Neural cell (in vitro differentiated cells): ENCODE measurements at regions not wholly inside any gene's neighbourhood (a gene's known extent, or its start where the extent isn't known, plus 50 kb on each side); places are given as distances from the start of the nearest gene placed in this dataset.

Experiments used
- H2AFZ ChIP-seq: fragments of 200-600, 300-800 bp; sonication (generic), shearing (Covaris generic); 2 replicates; pipeline ENCODE4 v1.6.0; 2014; ENCODE audit warnings: low read depth, mild to moderate bottlenecking, antibody characterized with exemption, low read length, moderate library complexity
- H3F3A ChIP-seq: fragments of 200-600 bp; shearing (Covaris generic); 2 replicates; pipeline ENCODE4 v1.6.1; 2016; ENCODE audit warnings: mild to moderate bottlenecking, moderate library complexity, mixed read lengths, antibody characterized with exemption, low read length; ENCODE audit not compliant: insufficient read depth, poor library complexity, severe bottlenecking
- H3K27ac ChIP-seq: fragments of 200-600, 300-800 bp; sonication (generic), shearing (Covaris generic); 2 replicates; pipeline ENCODE4 v1.5.1; 2014; ENCODE audit warnings: mild to moderate bottlenecking, low read length, moderate library complexity
- H3K27me3 ChIP-seq: fragments of 300-800, 200-600 bp; sonication (generic), shearing (Covaris generic); 2 replicates; pipeline ENCODE4 v1.6.0; 2014; ENCODE audit warnings: mild to moderate bottlenecking, low read depth, low read length, moderate library complexity; ENCODE audit not compliant: insufficient read depth
- H3K36me3 ChIP-seq: fragments of 300-800, 200-600 bp; sonication (generic), shearing (Covaris generic); 2 replicates; pipeline ENCODE4 v1.5.1; 2014; ENCODE audit warnings: mild to moderate bottlenecking, antibody characterized with exemption, low read length, moderate library complexity; ENCODE audit not compliant: insufficient read depth
- H3K4me2 ChIP-seq: fragments of 300-800, 200-600 bp; sonication (generic), shearing (Covaris generic); 2 replicates; pipeline ENCODE4 v1.6.0; 2014; ENCODE audit warnings: mild to moderate bottlenecking, low read length
- H3K4me3 ChIP-seq: fragments of 300-800, 200-600 bp; sonication (generic), shearing (Covaris generic); 2 replicates; pipeline ENCODE4 v1.5.1; 2014; ENCODE audit warnings: mild to moderate bottlenecking, low read length, moderate library complexity
- H3K79me2 ChIP-seq: fragments of 200-600 bp; shearing (Covaris generic); replicated peaks from 2 replicates; pipeline ENCODE4 v1.6.0; 2014; ENCODE audit warnings: mild to moderate bottlenecking, low read length, moderate library complexity; ENCODE audit not compliant: insufficient read depth
- H3K9ac ChIP-seq: fragments of 300-800, 200-600 bp; sonication (generic), shearing (Covaris generic); 2 replicates; pipeline ENCODE4 v1.6.1; 2016; ENCODE audit warnings: mild to moderate bottlenecking, low read length, mixed read lengths
- H3K9me2 ChIP-seq: fragments of 200-600 bp; shearing (Covaris generic); 2 replicates; pipeline ENCODE4 v1.6.1; 2016; ENCODE audit warnings: mild to moderate bottlenecking, low read length, mixed read lengths; ENCODE audit not compliant: insufficient read depth
- H3K9me3 ChIP-seq: fragments of 200-600, 300-800 bp; sonication (generic), shearing (Covaris generic); 2 replicates; pipeline ENCODE4 v1.6.1; 2016; ENCODE audit warnings: mild to moderate bottlenecking, mixed run types, low read length, moderate library complexity, mixed read lengths
- H4K20me1 ChIP-seq: fragments of 200-600 bp; shearing (Covaris generic); 2 replicates; pipeline ENCODE4 v1.6.1; 2016; ENCODE audit warnings: mild to moderate bottlenecking, mixed run types; ENCODE audit not compliant: insufficient read depth
- CTCF ChIP-seq: fragments of 450-650 bp; IDR thresholded peaks from 2 replicates; pipeline ENCODE4 v1.5.1; 2014; ENCODE audit warnings: antibody characterized with exemption, mild to moderate bottlenecking, moderate library complexity; ENCODE audit not compliant: poor library complexity, severe bottlenecking
- EP300 ChIP-seq: fragments of 450-650 bp; conservative IDR thresholded peaks from 2 replicates; pipeline ENCODE4 v1.6.1; 2014; ENCODE audit warnings: antibody characterized with exemption, mild to moderate bottlenecking, moderate library complexity; ENCODE audit not compliant: poor library complexity, severe bottlenecking
- EZH2 ChIP-seq: fragments of 200-600, 300-800 bp; shearing (Covaris generic), sonication (generic); IDR thresholded peaks from 2 replicates; pipeline ENCODE4 v1.6.1; 2014; ENCODE audit warnings: antibody characterized with exemption, low read length, borderline replicate concordance, mild to moderate bottlenecking; ENCODE audit not compliant: insufficient read depth, poor library complexity, severe bottlenecking
- MXI1 ChIP-seq: fragments of 450-650 bp; conservative IDR thresholded peaks from 2 replicates; pipeline ENCODE4 v1.6.1; 2014; ENCODE audit warnings: antibody characterized with exemption, mild to moderate bottlenecking; ENCODE audit not compliant: poor library complexity, severe bottlenecking
- POLR2AphosphoS5 ChIP-seq: IDR thresholded peaks from 2 replicates; pipeline ENCODE4 v1.6.1; 2012
- RAD21 ChIP-seq: fragments of 450-650 bp; conservative IDR thresholded peaks from 2 replicates; pipeline ENCODE4 v1.6.1; 2014; ENCODE audit warnings: antibody characterized with exemption, mild to moderate bottlenecking, moderate library complexity
- REST ChIP-seq: IDR thresholded peaks from 2 replicates; pipeline ENCODE4 v1.6.1; 2012; ENCODE audit warnings: borderline replicate concordance
- SMC3 ChIP-seq: fragments of 450-650 bp; conservative IDR thresholded peaks from 2 replicates; pipeline ENCODE4 v1.6.1; 2014; ENCODE audit warnings: antibody characterized with exemption, mild to moderate bottlenecking, moderate library complexity; ENCODE audit not compliant: poor library complexity
- TAF1 ChIP-seq: IDR thresholded peaks from 2 replicates; pipeline ENCODE4 v1.6.1; 2012; ENCODE audit warnings: low read depth

GRCh38 chr9:99383536-99383935 is 161.5 kb downstream of the SEC61B start:
- H3K79me2 ChIP-seq: no peaks in the 10 kb centered on the region
- no peak overlapping the region for H3K4me3 ChIP-seq
- H3F3A ChIP-seq: no peaks in the 10 kb centered on the region
- no peak overlapping the region for H3K4me2 ChIP-seq
- H2AFZ ChIP-seq: no peak overlapping the region
- H3K36me3 ChIP-seq: no peaks in the 10 kb centered on the region
- H3K27ac ChIP-seq: no peak overlapping the region
- no peaks in the 10 kb centered on the region for H4K20me1 ChIP-seq
- H3K27me3 ChIP-seq: no peaks in the 10 kb centered on the region
- TF ChIP-seq EZH2: no peak
- no peak for TF ChIP-seq TAF1
- no peak for TF ChIP-seq CTCF
- no peak for TF ChIP-seq REST
- TF ChIP-seq RAD21: no peak
- TF ChIP-seq POLR2AphosphoS5: no peak
- TF ChIP-seq EP300: no peak
- no peak for TF ChIP-seq SMC3
- no peak for TF ChIP-seq MXI1
- H3K9me3 ChIP-seq: no peaks in the 10 kb centered on the region
- H3K9ac ChIP-seq: no peak overlapping the region
- no peaks in the 10 kb centered on the region for H3K9me2 ChIP-seq

- H3K4me2 ChIP-seq: no peak overlapping the region
- H3K36me3 ChIP-seq: no peaks in the 10 kb centered on the region
- H2AFZ ChIP-seq: no peak overlapping the region
- no peak overlapping the region for H3K27ac ChIP-seq
- no peaks in the 10 kb centered on the region for H3K79me2 ChIP-seq
- TF ChIP-seq RAD21 (no peak), CTCF (no peak), SMC3 (no peak), POLR2AphosphoS5 (no peak), REST (no peak), MXI1 (no peak), EP300 (no peak)
- no peaks in the 10 kb centered on the region for H4K20me1 ChIP-seq
- no peaks in the 10 kb centered on the region for H3F3A ChIP-seq
- no peaks in the 10 kb centered on the region for H3K9me3 ChIP-seq
- no peaks in the 10 kb centered on the region for H3K27me3 ChIP-seq
- no peaks in the 10 kb centered on the region for H3K9me2 ChIP-seq
- no peak overlapping the region for H3K4me3 ChIP-seq
- no peak overlapping the region for H3K9ac ChIP-seq
Measured at GRCh38 chr9:99385215-99385614, 163.1 kb downstream of the SEC61B start.
